ENCODE measurements at regions not wholly inside any gene's neighbourhood (a gene's known extent, or its start where the extent isn't known, plus 50 kb on each side); places are given as distances from the start of the nearest gene placed in this dataset.
"Not testable (repeated sequence)": the region's sequence is repeated elsewhere in the genome, so short reads cannot be mapped to it uniquely, and the experiment has no call there.

DNA sequence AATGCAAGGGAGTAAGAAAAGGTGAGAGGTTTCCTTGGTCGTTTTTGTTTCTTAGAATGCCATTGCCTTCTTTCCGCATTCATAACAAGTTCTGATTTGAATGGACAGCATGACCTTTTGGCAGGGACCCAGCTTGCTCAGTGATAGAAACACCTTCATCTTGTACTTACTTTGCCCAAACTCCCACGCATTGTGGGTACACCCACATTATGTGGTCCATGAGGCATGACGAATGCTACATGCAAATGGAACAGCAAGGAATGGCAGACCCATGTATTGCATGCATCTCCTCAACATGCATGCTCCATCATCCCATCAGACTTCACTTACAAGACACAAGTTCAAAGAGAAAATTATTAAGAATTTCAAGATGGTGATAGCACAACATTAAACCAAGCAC is 102.8 kb downstream of the CDC7 start:
- Mint-ChIP-seq H3K27me3 (ENCODE audit: unreplicated experiment) (no peaks in the 10 kb centered on the region), H3K4me1 (ENCODE audit: unreplicated experiment) (peaks cover 8% of the 10 kb centered on the region), H3K36me3 (ENCODE audit: low read depth, unreplicated experiment) (no peaks in the 10 kb centered on the region), H3K4me3 (ENCODE audit: unreplicated experiment) (no peak overlapping the region), H3K27ac (ENCODE audit: unreplicated experiment) (no peak overlapping the region), H3K9me3 (ENCODE audit: unreplicated experiment) (no peaks in the 10 kb centered on the region)
- no peak for DNase-seq (ENCODE audit: low spot score)
- no peak for TF ChIP-seq CTCF (IDR thresholded peaks at IDR 0.05; ENCODE audit: unreplicated experiment)

GRCh38 chr1:91604632-91605031 is 104.0 kb downstream of the CDC7 start:
- DNase-seq (ENCODE audit: low spot score): no peak
- H3K27ac Mint-ChIP-seq (ENCODE audit: unreplicated experiment): no peak overlapping the region
- H3K36me3 Mint-ChIP-seq (ENCODE audit: low read depth, unreplicated experiment): no peaks in the 10 kb centered on the region
- no peaks in the 10 kb centered on the region for H3K9me3 Mint-ChIP-seq (ENCODE audit: unreplicated experiment)
- H3K4me1 Mint-ChIP-seq (ENCODE audit: unreplicated experiment): peaks cover 8% of the 10 kb centered on the region
- no peaks in the 10 kb centered on the region for H3K27me3 Mint-ChIP-seq (ENCODE audit: unreplicated experiment)
- H3K4me3 Mint-ChIP-seq (ENCODE audit: unreplicated experiment): no peak overlapping the region
- no peak for TF ChIP-seq CTCF (IDR thresholded peaks at IDR 0.05; ENCODE audit: unreplicated experiment)

GRCh38 chr1:91605566-91605965 is 104.9 kb downstream of the CDC7 start:
- Mint-ChIP-seq H3K36me3 (ENCODE audit: low read depth, unreplicated experiment) (no peaks in the 10 kb centered on the region), H3K9me3 (ENCODE audit: unreplicated experiment) (no peaks in the 10 kb centered on the region), H3K4me3 (ENCODE audit: unreplicated experiment) (no peak overlapping the region), H3K27ac (ENCODE audit: unreplicated experiment) (no peak overlapping the region), H3K27me3 (ENCODE audit: unreplicated experiment) (no peaks in the 10 kb centered on the region), H3K4me1 (ENCODE audit: unreplicated experiment) (peaks cover 8% of the 10 kb centered on the region)
- DNase-seq (ENCODE audit: low spot score): no peak
- no peak for TF ChIP-seq CTCF (IDR thresholded peaks at IDR 0.05; ENCODE audit: unreplicated experiment)

- no peak overlapping the region for H3K4me3 Mint-ChIP-seq (ENCODE audit: unreplicated experiment)
- H3K27me3 Mint-ChIP-seq (ENCODE audit: unreplicated experiment): no peaks in the 10 kb centered on the region
- no peak overlapping the region for H3K27ac Mint-ChIP-seq (ENCODE audit: unreplicated experiment)
- no peak for DNase-seq (ENCODE audit: low spot score)
- TF ChIP-seq CTCF (IDR thresholded peaks at IDR 0.05; ENCODE audit: unreplicated experiment): no peak
- peaks cover 4% of the 10 kb centered on the region for H3K4me1 Mint-ChIP-seq (ENCODE audit: unreplicated experiment)
- no peaks in the 10 kb centered on the region for H3K36me3 Mint-ChIP-seq (ENCODE audit: low read depth, unreplicated experiment)
- no peaks in the 10 kb centered on the region for H3K9me3 Mint-ChIP-seq (ENCODE audit: unreplicated experiment)
Measured at GRCh38 chr1:91606546-91607078, 106.0 kb downstream of the CDC7 start.

DNA sequence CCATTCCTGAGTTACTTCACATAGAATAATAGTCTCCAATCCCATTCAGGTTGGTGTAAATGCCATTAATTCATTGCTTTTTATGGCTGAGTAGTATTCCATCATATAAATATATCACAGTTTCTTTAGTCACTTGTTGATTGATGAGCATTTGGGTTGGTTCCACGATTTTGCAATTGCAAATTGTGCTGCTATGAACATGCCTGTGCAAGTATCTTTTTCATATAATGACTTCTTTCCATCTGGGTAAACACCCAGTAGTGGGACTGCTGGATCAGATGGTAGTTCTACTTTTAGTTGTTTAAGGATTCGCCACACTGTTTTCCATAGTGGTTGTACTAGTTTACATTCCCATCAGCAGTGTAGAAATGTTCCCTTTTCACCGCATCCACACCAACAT is 107.0 kb downstream of the CDC7 start:
- not testable (repeated sequence) for H3K4me1 Mint-ChIP-seq (ENCODE audit: unreplicated experiment); H3K27ac Mint-ChIP-seq (ENCODE audit: unreplicated experiment); H3K36me3 Mint-ChIP-seq (ENCODE audit: low read depth, unreplicated experiment); H3K27me3 Mint-ChIP-seq (ENCODE audit: unreplicated experiment); DNase-seq (ENCODE audit: low spot score); H3K4me3 Mint-ChIP-seq (ENCODE audit: unreplicated experiment); H3K9me3 Mint-ChIP-seq (ENCODE audit: unreplicated experiment)

Data from endothelial cell (in vitro differentiated cells).